Liver (tissue), 8 donors: ENCODE measurements at regions not wholly inside any gene's neighbourhood (a gene's known extent, or its start where the extent isn't known, plus 50 kb on each side); places are given as distances from the start of the nearest gene placed in this dataset.

Source experiments
- DNase-seq: peaks from one replicate; pipeline ENCODE4 v3.0.0-alpha.2; 2017; ENCODE audit warnings: low spot score
- H3K27ac ChIP-seq, 2 donors: one replicate each; pipeline ENCODE4 v1.7.0; 2013; ENCODE audit warnings: inconsistent platforms in 2 of 2, low read length in 2 of 2, control low read depth in 1 of 2, low read depth in 1 of 2, mild to moderate bottlenecking in 1 of 2
- H3K27me3 ChIP-seq, 4 donors: one replicate each; pipeline versions ENCODE4 v1.6.1 to v1.7.0; 2013; ENCODE audit warnings: low read length in 3 of 4, inconsistent platforms in 1 of 4, mild to moderate bottlenecking in 1 of 4, moderate library complexity in 1 of 4; ENCODE audit not compliant: control insufficient read depth in 4 of 4, insufficient read depth in 4 of 4
- H3K36me3 ChIP-seq, 4 donors: one replicate each; pipeline versions ENCODE4 v1.6.1 to v1.7.0; 2013; ENCODE audit warnings: low read length in 3 of 4, mild to moderate bottlenecking in 3 of 4, low read depth in 1 of 4, moderate library complexity in 1 of 4; ENCODE audit not compliant: control insufficient read depth in 4 of 4, insufficient read depth in 3 of 4
- H3K4me1 ChIP-seq, 4 donors: one replicate each; pipeline versions ENCODE4 v1.6.1 to v1.7.0; 2013; ENCODE audit warnings: low read length in 3 of 4, mild to moderate bottlenecking in 3 of 4, moderate library complexity in 1 of 4; ENCODE audit not compliant: control insufficient read depth in 4 of 4, insufficient read depth in 4 of 4
- H3K4me3 ChIP-seq, 3 donors: one replicate each; pipeline versions ENCODE4 v1.6.1 to v1.7.0; 2013; ENCODE audit warnings: low read length in 3 of 3, control low read depth in 1 of 3, low read depth in 1 of 3, mild to moderate bottlenecking in 1 of 3
- H3K9ac ChIP-seq, 2 donors: one replicate each; pipeline ENCODE4 v1.7.0; 2013; ENCODE audit warnings: low read length in 2 of 2, mild to moderate bottlenecking in 2 of 2, moderate library complexity in 2 of 2, control low read depth in 1 of 2, low read depth in 1 of 2
- H3K9me3 ChIP-seq, 4 donors: one replicate each; pipeline versions ENCODE4 v1.6.1 to v1.7.0; 2013; ENCODE audit warnings: low read length in 3 of 4; ENCODE audit not compliant: control insufficient read depth in 4 of 4
- ATF3 ChIP-seq: IDR thresholded peaks from 2 replicates; pipeline ENCODE4 v1.6.1; 2016; ENCODE audit warnings: antibody characterized with exemption
- CTCF ChIP-seq: fragments of 150-350 bp; IDR thresholded peaks from 2 replicates; pipeline ENCODE4 v1.5.1; 2017; ENCODE audit warnings: improper control_type of control experiment, low read depth, low read length; ENCODE audit not compliant: missing input control
- EGR1 ChIP-seq, 2 donors: IDR thresholded peaks; 2 replicates each; pipeline ENCODE4 v1.6.1; 2016 to 2018; ENCODE audit warnings: antibody characterized with exemption in 2 of 2, low read depth in 2 of 2
- FOXA1 ChIP-seq: IDR thresholded peaks from 2 replicates; pipeline ENCODE4 v1.6.1; 2016; ENCODE audit warnings: antibody characterized with exemption
- FOXA2 ChIP-seq: IDR thresholded peaks from 2 replicates; pipeline ENCODE4 v1.6.1; 2016; ENCODE audit warnings: antibody characterized with exemption
- GABPA ChIP-seq, 2 donors: IDR thresholded peaks in 1 of 2; conservative IDR thresholded peaks in 1 of 2; 2 replicates each; pipeline ENCODE4 v1.6.1; 2016; ENCODE audit warnings: antibody characterized with exemption in 2 of 2, mild to moderate bottlenecking in 1 of 2, moderate library complexity in 1 of 2
- HNF4A ChIP-seq, 2 donors: conservative IDR thresholded peaks; 2 replicates each; pipeline ENCODE4 v1.6.1; 2016; ENCODE audit warnings: antibody characterized with exemption in 2 of 2, mild to moderate bottlenecking in 2 of 2
- HNF4G ChIP-seq: IDR thresholded peaks from 2 replicates; pipeline ENCODE4 v1.6.1; 2016; ENCODE audit warnings: antibody characterized with exemption
- MAX ChIP-seq: IDR thresholded peaks from 2 replicates; pipeline ENCODE4 v1.6.1; 2016; ENCODE audit warnings: antibody characterized with exemption
- RAD21 ChIP-seq, 2 donors: IDR thresholded peaks; 2 replicates each; pipeline ENCODE4 v1.6.1; 2016; ENCODE audit warnings: antibody characterized with exemption in 2 of 2, mild to moderate bottlenecking in 2 of 2
- REST ChIP-seq: IDR thresholded peaks from 2 replicates; pipeline ENCODE4 v1.6.1; 2016; ENCODE audit warnings: antibody characterized with exemption, mild to moderate bottlenecking
- RXRA ChIP-seq, 2 donors: IDR thresholded peaks; 2 replicates each; pipeline ENCODE4 v1.6.1; 2017 to 2018; ENCODE audit warnings: antibody characterized with exemption in 2 of 2, mild to moderate bottlenecking in 1 of 2
- SP1 ChIP-seq: IDR thresholded peaks from 2 replicates; pipeline ENCODE4 v1.6.1; 2018; ENCODE audit warnings: antibody characterized with exemption, mild to moderate bottlenecking
- TAF1 ChIP-seq: conservative IDR thresholded peaks from 2 replicates; pipeline ENCODE4 v1.6.1; 2016; ENCODE audit warnings: antibody characterized with exemption, mild to moderate bottlenecking
- YY1 ChIP-seq: IDR thresholded peaks from 2 replicates; pipeline ENCODE4 v1.6.1; 2016; ENCODE audit warnings: antibody characterized with exemption, mild to moderate bottlenecking
- ZBTB33 ChIP-seq: IDR thresholded peaks from 2 replicates; pipeline ENCODE4 v1.6.1; 2016; ENCODE audit warnings: antibody characterized with exemption
- WGBS: extraction: QIAGEN DNeasy Blood & Tissue Kit; methylation state at CpG from one replicate; pipeline ENCODE4 v1.1.7; 2013; 5-methylcytosine and 5-hydroxymethylcytosine counted together
- donor health status: healthy.
- donor health status: healthy.
- donor health status: healthy.
- donor health status: healthy.
- donor health status: healthy.

GRCh38 chr7:155386608-155387007 is 71.3 kb upstream of the EN2 start:
- no peak overlapping the region for H3K4me3 ChIP-seq
- no peak for TF ChIP-seq RAD21 (IDR thresholded peaks at IDR 0.05)
- no peak for TF ChIP-seq YY1
- no peak for TF ChIP-seq RXRA (IDR thresholded peaks at IDR 0.05)
- TF ChIP-seq ZBTB33 = no peak
- TF ChIP-seq REST = no peak
- TF ChIP-seq ATF3 = no peak
- TF ChIP-seq TAF1 = no peak
- TF ChIP-seq GABPA (IDR thresholded peaks at IDR 0.05 in 1 of 2, conservative IDR thresholded peaks at IDR 0.05 in 1 of 2) = no peak
- no peak for TF ChIP-seq FOXA2
- no peak for TF ChIP-seq FOXA1
- no peak for TF ChIP-seq HNF4A (conservative IDR thresholded peaks at IDR 0.05)
- TF ChIP-seq MAX = no peak
- no peak for TF ChIP-seq SP1
- H3K4me1 ChIP-seq = peaks cover 4 to 10% (median 8%) of the 10 kb centered on the region in 4 donors
- no peak for DNase-seq
- H3K36me3 ChIP-seq = no peaks in the 10 kb centered on the region
- H3K9me3 ChIP-seq = no peaks in the 10 kb centered on the region
- H3K9ac ChIP-seq = no peak overlapping the region
- no peak overlapping the region for H3K27ac ChIP-seq
- H3K27me3 ChIP-seq = peaks cover 2 to 6% (median 4%) of the 10 kb centered on the region in 4 donors
- 84% methylated on average over 10 of the region's 10 CpGs for WGBS

- DNase-seq = no peak
- Histone ChIP-seq H3K9ac (no peak overlapping the region), H3K9me3 (no peaks in the 10 kb centered on the region), H3K36me3 (no peaks in the 10 kb centered on the region), H3K27ac (no peak overlapping the region), H3K4me1 (peaks cover 0 to 4% (median 2%) of the 10 kb centered on the region in 4 donors), H3K4me3 (no peak overlapping the region), H3K27me3 (peaks cover 2 to 6% (median 3%) of the 10 kb centered on the region in 4 donors)
- 77% methylated on average over 16 of the region's 16 CpGs for WGBS
- TF ChIP-seq HNF4G (no peak), RAD21 (IDR thresholded peaks at IDR 0.05) (no peak), MAX (no peak), EGR1 (IDR thresholded peaks at IDR 0.05; ENCODE audit: low read depth in 2 of 2) (no peak), FOXA1 (no peak), TAF1 (no peak), HNF4A (conservative IDR thresholded peaks at IDR 0.05) (no peak), CTCF (no peak), REST (no peak), GABPA (IDR thresholded peaks at IDR 0.05 in 1 of 2, conservative IDR thresholded peaks at IDR 0.05 in 1 of 2) (no peak), ATF3 (no peak), FOXA2 (no peak), ZBTB33 (no peak), RXRA (IDR thresholded peaks at IDR 0.05) (no peak)
Measured at GRCh38 chr7:155387066-155387620, 70.8 kb upstream of the EN2 start.
